ENCODE measurements at regions not wholly inside any gene's neighbourhood (a gene's known extent, or its start where the extent isn't known, plus 50 kb on each side); places are given as distances from the start of the nearest gene placed in this dataset.

- DNase-seq: no peak
Measured at GRCh38 chr4:147365396-147365795, 115.5 kb upstream of the EDNRA start.

- no peak for DNase-seq
Measured at GRCh38 chr4:147366164-147366563, 114.7 kb upstream of the EDNRA start.

DNA sequence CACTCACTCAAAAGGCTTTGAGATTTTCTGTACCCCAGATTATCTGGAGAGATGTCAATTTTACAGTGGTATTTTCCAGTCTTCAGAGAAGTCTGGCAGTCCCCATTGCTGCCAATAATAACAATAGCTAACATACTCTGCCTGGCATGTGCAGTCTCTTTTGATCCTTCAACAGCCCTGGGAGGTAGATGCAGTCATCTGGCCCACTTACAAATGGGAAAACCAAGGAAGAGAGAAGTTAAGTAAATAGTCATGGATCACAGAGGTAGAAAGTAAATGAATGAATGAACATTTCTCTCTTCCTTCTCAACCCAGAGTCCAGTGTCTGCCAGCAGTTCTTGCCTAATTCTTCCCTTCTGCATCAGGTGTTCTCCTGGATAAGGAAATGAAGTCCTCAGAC lies 113.0 kb upstream of the EDNRA start:
- no peak for DNase-seq

DNA sequence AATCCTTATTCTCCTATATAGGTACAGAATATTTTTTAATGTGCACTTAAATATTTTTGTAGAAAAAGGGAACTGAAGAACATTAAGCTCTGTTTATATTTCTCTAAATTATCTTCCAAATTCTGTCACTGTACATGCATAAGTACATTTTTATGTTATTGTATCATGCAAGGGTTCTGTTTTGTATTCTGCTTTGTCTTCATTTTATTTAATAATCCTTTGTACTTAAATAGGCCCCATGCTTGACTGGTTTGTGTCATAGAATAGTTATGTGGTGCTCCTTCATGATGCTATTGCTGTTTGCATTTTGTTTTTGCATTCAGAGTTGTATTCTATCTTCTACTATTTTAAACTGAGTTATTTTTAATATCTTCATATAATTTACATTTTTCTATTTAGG lies 111.9 kb upstream of the EDNRA start:
- no peak for DNase-seq

DNA sequence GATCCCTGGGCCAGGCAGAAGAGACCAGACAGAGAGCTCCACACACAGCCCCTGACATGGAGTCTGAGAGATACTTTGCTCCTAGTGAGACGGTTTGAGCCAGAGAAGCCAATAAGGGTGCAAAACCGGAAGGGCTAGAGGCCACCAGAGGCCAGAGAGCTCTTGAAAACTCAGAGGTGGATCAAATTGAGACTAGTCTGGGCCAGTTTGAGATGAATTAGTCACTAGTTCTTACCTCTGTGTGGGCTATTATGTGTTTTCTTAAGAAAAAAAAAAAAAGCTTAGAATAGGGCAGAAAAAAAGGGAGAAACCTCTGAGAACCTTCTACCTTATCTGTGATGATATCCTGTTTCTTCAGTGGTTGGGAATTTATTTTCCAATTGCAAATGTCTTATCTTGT lies 110.4 kb upstream of the EDNRA start:
- DNase-seq: no peak

DNA sequence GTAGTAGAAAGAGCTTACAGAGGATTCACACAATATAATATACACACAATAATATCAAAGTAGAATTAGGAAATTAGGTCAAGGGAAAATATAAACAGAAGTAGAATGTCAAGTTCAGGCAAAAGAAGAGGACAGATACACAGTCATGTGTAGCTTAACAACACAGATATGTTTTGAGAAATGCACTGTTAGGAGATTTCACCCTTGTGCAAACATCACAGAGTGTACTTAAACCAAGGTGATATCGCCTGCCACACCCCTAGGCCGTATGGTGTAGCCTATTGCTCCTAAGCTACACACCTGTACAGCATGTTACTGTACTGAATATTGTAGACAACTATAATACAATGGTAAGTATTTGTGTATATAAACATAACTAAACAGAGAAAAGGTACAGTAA lies 110.0 kb upstream of the EDNRA start:
- DNase-seq: no peak

DNA sequence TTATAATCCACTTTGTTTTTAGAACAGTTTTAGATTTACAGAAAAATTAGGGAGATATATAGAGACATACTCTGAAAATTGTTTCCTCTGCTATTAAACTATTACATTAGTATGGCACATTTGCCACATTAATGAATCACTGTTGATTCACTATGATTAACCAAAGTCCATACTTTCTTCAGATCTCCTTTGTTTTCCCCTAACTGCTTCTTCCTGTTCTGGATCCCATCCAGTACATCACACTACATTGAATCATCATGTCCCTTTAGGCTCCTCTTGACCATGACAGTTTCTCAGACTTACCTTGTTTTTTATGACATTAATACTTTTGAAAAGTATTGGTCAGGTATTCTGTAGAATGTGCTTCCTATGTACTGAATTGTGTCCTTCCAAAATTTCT lies 109.2 kb upstream of the EDNRA start:
- DNase-seq: peak; percentile 51

- DNase-seq: no peak
Measured at GRCh38 chr4:147378780-147379179, 102.1 kb upstream of the EDNRA start.

GRCh38 chr4:147381749-147382148 lies 99.1 kb upstream of the EDNRA start:
- no peak for DNase-seq

DNA sequence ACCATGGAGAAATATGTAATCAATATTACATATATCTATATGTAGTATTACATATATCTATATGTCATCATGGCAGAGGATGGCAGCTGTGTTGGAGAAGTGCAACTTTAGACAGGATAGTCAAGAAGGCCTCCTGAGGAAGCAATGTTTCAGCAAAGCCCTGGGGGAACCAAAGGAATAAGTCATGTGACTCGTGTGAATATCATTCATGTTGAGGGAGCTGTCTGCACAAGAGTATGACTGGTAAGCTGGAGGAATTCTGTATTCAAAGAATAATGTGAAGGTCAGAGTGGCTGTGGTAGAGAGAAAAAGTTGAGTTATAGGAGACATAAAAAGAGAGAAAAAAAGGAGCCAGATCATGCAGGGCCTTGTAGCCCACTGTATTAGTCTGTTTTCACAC lies 92.9 kb upstream of the EDNRA start:
- no peak for DNase-seq

- DNase-seq: no peak
Measured at GRCh38 chr4:147396105-147396504, 84.8 kb upstream of the EDNRA start.

DNA sequence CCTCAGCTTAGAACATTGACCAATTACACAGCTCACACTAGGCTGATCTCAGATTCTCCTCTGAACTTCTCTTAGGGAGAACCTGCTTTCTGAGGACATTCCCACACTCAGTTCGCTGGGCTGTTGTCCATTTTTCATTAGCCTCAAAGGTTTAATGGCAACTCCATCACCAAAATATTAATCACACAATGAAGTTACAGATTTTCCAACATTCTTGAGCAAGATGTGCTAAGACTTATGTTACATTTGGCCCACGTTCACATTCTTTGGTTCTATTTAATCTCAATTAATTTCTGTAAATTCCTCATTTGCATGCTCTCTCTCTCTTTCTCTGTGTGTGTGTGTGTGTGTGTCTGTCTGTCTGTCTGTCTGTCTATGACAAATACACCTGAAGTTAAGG lies 82.3 kb upstream of the EDNRA start:
- DNase-seq: no peak

DNA sequence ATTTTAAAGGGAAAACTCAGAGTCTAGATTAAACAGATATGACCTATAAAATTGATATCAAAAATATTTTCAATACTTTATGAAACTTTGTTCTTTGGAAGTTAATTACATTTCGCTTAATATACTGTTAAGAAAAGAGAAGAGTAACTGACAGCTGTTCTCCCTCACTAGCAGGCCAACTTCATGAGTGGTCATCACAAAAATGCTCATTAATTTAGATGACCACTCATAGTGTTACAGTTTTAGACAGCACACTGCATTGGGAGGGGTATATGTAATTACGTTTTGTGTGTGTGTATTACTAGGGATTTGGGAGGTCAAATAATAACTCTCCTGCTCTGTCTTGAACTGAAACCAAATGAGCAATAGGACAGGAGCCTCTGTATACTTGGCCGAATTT lies 80.2 kb upstream of the EDNRA start:
- DNase-seq: no peak

GRCh38 chr4:147401221-147401620 lies 79.7 kb upstream of the EDNRA start:
- no peak for DNase-seq

DNA sequence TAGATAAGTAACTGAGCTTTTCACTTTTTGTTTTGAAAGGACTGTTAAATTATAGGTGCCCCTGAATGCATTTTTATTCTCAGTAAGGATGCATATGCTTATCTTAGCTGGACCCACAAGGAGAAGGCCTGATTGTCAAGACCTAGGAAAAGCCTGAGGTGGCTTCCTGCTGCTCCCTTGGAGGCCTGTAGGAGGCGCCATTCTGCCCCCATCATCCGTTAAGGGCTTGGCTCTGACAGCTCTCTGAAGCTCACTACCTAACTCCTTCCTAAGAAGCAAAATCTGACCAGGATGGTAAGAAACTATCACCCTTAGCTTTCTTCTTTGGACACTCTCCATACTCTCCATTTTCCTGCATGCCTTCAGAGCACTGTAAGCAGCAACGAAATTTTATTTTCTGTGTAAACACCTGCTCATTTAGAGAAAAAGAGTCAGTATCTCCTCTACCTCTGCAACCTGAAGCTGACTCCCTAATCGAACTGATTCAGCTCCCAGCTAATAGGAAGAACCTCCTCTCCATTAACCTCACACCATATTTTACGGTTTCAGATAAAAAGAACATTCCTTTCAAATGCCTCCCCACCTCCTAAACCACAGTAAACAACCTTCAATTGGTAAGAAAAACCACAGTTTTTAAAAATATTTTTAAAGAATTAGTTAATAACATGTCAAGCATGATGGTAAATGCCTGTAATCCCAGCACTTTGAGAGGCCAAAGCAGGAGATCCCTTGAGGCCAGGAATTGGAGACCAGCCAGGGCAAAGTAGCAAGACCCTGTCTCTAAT lies 73.4 kb upstream of the EDNRA start:
- no peak for DNase-seq

DNA sequence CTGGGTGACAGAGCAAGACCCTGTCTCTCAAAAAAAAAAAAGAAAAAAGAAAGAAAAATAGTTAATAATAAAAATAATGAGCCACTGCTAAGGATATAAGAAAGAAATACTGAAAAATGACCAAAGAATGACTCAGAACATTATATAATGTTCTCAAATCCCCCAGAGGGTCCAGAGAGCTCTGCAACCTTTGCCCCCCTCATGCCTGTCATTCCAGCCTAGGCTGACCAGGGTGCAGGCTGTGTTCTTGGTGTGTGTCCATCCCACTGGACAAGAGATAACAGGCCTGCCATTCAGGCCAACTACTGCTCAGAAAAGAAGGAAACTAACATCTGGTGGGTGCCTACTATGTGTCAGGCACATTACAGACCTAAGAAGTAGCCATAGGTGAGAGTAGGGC lies 72.7 kb upstream of the EDNRA start:
- DNase-seq: no peak

- DNase-seq: no peak
Measured at GRCh38 chr4:147409350-147409749, 71.5 kb upstream of the EDNRA start.

DNA sequence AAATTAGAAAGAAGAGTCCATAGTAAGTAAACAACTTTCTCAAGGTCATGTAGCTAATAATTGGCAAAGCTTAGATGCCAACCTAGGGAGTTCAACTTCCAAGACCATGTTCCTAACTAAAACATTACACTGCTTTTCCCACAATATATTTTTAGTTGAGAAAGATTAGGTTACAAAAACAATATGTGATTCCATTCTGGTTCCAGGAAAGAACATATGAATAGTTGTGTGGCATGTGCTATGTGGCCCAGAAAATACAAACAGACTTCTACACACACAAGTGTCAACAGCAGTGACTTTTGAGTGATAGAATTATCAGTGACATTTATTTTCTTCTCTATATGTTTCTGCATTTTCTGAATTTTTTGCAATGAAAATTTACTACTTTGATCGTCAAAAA lies 62.7 kb upstream of the EDNRA start:
- DNase-seq: no peak

DNA sequence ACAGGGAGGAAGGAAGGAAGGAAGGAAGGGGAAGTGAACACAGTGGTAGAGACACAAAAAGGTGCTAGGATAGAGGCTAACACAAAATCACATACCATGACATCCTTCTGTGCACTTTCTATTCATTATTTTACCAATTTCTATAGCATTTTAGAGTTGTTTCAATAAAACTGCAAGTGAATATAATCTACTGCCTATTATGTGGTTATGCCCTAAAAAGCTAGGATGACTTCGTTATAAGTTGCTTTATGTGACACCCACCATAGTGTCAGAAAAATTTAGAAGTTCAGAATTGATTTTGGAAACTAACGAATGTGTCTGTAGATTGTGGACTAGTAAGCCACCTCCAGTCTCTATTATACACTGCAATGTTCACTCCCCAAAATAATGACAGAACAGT lies 59.4 kb upstream of the EDNRA start:
- no peak for DNase-seq

DNA sequence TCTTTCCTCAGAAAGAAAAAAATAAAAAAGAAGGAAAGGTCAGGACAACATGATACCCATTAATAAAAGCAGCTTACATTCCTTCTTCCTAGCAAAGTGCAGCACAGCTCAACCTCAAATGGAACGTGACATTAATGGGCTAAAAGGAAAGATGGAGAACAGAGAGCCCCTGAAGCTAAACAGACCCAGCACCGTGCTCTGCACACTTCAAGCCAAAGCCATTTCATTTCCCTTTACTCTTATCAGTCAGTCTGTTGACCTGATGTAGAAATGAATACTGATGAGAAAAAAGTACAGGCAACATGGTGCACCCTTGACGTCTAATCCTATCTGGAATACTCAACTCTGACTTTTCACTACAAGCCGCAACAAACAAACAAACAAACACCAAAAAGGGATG lies 57.7 kb upstream of the EDNRA start:
- no peak for DNase-seq

GRCh38 chr4:147425019-147425418 lies 55.9 kb upstream of the EDNRA start:
- DNase-seq: no peak

- DNase-seq: no peak
Measured at GRCh38 chr4:147428583-147428982, 52.3 kb upstream of the EDNRA start.

- no peak for DNase-seq
Measured at GRCh38 chr4:147430111-147430510, 50.8 kb upstream of the EDNRA start.
